ENCODE measurements at regions not wholly inside any gene's neighbourhood (a gene's known extent, or its start where the extent isn't known, plus 50 kb on each side); places are given as distances from the start of the nearest gene placed in this dataset.

- no peak for TF ChIP-seq CTCF (IDR thresholded peaks at IDR 0.05; ENCODE audit: low read depth, low read length, missing control alignments)
- DNase-seq (ENCODE audit: low read depth) = no peak
- H3K4me3 ChIP-seq (ENCODE audit: low read depth, low read length) = no peak overlapping the region
- in situ Hi-C loops (cut with HindIII; ENCODE audit: low sequenced_read_pairs) = no loop called here
These were observed 384.4 kb upstream of the JARID2 start for GRCh38 chr6:14861491-14861943.

GRCh38 chr6:14862845-14863244 is 383.0 kb upstream of the JARID2 start:
- no peak overlapping the region for H3K4me3 ChIP-seq (ENCODE audit: low read depth, low read length)
- DNase-seq (ENCODE audit: low read depth) = no peak
- in situ Hi-C loops (cut with HindIII; ENCODE audit: low sequenced_read_pairs) = no loop called here
- no peak for TF ChIP-seq CTCF (IDR thresholded peaks at IDR 0.05; ENCODE audit: low read depth, low read length, missing control alignments)

- in situ Hi-C loops (cut with HindIII; ENCODE audit: low sequenced_read_pairs) = no loop called here
- no peak for DNase-seq (ENCODE audit: low read depth)
- no peak overlapping the region for H3K4me3 ChIP-seq (ENCODE audit: low read depth, low read length)
- TF ChIP-seq CTCF (IDR thresholded peaks at IDR 0.05; ENCODE audit: low read depth, low read length, missing control alignments) = no peak
These were observed 381.7 kb upstream of the JARID2 start for GRCh38 chr6:14863902-14864850.

- no peak for DNase-seq (ENCODE audit: low read depth)
- no peak for TF ChIP-seq CTCF (IDR thresholded peaks at IDR 0.05; ENCODE audit: low read depth, low read length, missing control alignments)
- no peak overlapping the region for H3K4me3 ChIP-seq (ENCODE audit: low read depth, low read length)
- in situ Hi-C loops (cut with HindIII; ENCODE audit: low sequenced_read_pairs) = no loop called here
These were observed 380.3 kb upstream of the JARID2 start for GRCh38 chr6:14865531-14866100.

- no peak for TF ChIP-seq CTCF (IDR thresholded peaks at IDR 0.05; ENCODE audit: low read depth, low read length, missing control alignments)
- in situ Hi-C loops (cut with HindIII; ENCODE audit: low sequenced_read_pairs) = no loop called here
- no peak overlapping the region for H3K4me3 ChIP-seq (ENCODE audit: low read depth, low read length)
- DNase-seq (ENCODE audit: low read depth) = no peak
These were observed 378.1 kb upstream of the JARID2 start for GRCh38 chr6:14867802-14868201.

- H3K4me3 ChIP-seq (ENCODE audit: low read depth, low read length) = no peak overlapping the region
- no peak for TF ChIP-seq CTCF (IDR thresholded peaks at IDR 0.05; ENCODE audit: low read depth, low read length, missing control alignments)
- no peak for DNase-seq (ENCODE audit: low read depth)
- in situ Hi-C loops (cut with HindIII; ENCODE audit: low sequenced_read_pairs) = loop anchor here (5.0 kb wide), 1 partner anchor 64 kb away; no protein-coding TSS in a partner anchor
These were observed 374.6 kb upstream of the JARID2 start for GRCh38 chr6:14871221-14871620.

All from astrocyte of the cerebellum (primary cell).